Heart left ventricle (tissue), 13 donors: ENCODE measurements at regions not wholly inside any gene's neighbourhood (a gene's known extent, or its start where the extent isn't known, plus 50 kb on each side); places are given as distances from the start of the nearest gene placed in this dataset.

ENCODE experiments used
- POLR2A ChIP-seq, 2 donors: fragments of 450-650 bp; IDR thresholded peaks; one replicate each; pipeline ENCODE4 v1.6.1; 2017; ENCODE audit warnings: antibody characterized with exemption in 2 of 2, mild to moderate bottlenecking in 2 of 2, moderate library complexity in 2 of 2
- TF ChIP-seq, protein P1 (sequence below), 12 donors: fragments of 200-600 bp; sonication (generic) in 4 of 12; IDR thresholded peaks; one replicate each; pipeline versions ENCODE4 v1.5.0 to v1.8.0; 2018 to 2022; ENCODE audit warnings: antibody characterized with exemption in 12 of 12, mild to moderate bottlenecking in 5 of 12
- donor health status: ischemic (EF 13 %, LVEDD 7.1; RV severe dilation, severe dysfunction).
- donor health status: DM: no; HTN: yes; CAD: no.
- donor health status: DM: no; HTN: no; CAD: no.
- donor health status: ischemic (EF 25% LVEDD 6.9; RV normal size, moderate dysfunction).
- donor health status: ischemic (EF 25% LVEDD 5.7; RV mildly dilated, moderate dysfunction).
- donor health status: ischemic (EF 35%, LVEDD 5.7; RV mildly dilated, moderate dysfunction).
- donor health status: nonischemic (EF 11% LVEDD 7.7; RV severe dilation, severe dysfunction).
- donor health status: DM: yes; HTN: yes; CAD: no.
- donor health status: PGD.
- donor health status: ischemic (EF 29% LVEDD 5.4; RV normal size, mild dysfunction).
- donor health status: nonischemic (EF 23%, LVEDD 6.1; RV moderate dilation, normal function).

- TF ChIP-seq, protein P1, sequence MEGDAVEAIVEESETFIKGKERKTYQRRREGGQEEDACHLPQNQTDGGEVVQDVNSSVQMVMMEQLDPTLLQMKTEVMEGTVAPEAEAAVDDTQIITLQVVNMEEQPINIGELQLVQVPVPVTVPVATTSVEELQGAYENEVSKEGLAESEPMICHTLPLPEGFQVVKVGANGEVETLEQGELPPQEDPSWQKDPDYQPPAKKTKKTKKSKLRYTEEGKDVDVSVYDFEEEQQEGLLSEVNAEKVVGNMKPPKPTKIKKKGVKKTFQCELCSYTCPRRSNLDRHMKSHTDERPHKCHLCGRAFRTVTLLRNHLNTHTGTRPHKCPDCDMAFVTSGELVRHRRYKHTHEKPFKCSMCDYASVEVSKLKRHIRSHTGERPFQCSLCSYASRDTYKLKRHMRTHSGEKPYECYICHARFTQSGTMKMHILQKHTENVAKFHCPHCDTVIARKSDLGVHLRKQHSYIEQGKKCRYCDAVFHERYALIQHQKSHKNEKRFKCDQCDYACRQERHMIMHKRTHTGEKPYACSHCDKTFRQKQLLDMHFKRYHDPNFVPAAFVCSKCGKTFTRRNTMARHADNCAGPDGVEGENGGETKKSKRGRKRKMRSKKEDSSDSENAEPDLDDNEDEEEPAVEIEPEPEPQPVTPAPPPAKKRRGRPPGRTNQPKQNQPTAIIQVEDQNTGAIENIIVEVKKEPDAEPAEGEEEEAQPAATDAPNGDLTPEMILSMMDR (IDR thresholded peaks at IDR 0.05): no peak
- no peak for TF ChIP-seq POLR2A (IDR thresholded peaks at IDR 0.05)
Measured at GRCh38 chr13:87333599-87333998, 337.6 kb upstream of the SLITRK5 start.
